Panc1 (cell line): ENCODE measurements at regions not wholly inside any gene's neighbourhood (a gene's known extent, or its start where the extent isn't known, plus 50 kb on each side); places are given as distances from the start of the nearest gene placed in this dataset.

Source experiments
- ATAC-seq: fragments of 200-7000 bp; cut with Tn5 transposase; 2 replicates; pipeline ENCODE4 v1.9.1; 2020; ENCODE audit warnings: mild to moderate bottlenecking, moderate library complexity
- BruUV-seq: library from RNA; stranded (reverse); fragments of 400-500 nt; replicated peaks from 2 replicates; lab custom pipeline; 2021; lab: Mats Ljungman, UMichigan
- CTCF ChIA-PET: fragments of 300-600 bp; sonication (Branson Sonifier 250); formaldehyde crosslinking; loops from one replicate; lab custom pipeline; 2022; ENCODE audit warnings: antibody characterized with exemption; lab: Charles Lee
- POLR2A ChIA-PET: fragments of 300-600 bp; sonication (Branson Sonifier 250); formaldehyde crosslinking; loops from one replicate; lab custom pipeline; 2022; ENCODE audit warnings: antibody characterized with exemption; lab: Charles Lee
- DNase-seq: peaks from one replicate; pipeline ENCODE4 v3.0.0-alpha.2; 2010; ENCODE audit warnings: low read depth, low spot score
- H3K27ac ChIP-seq: 2 replicates; pipeline ENCODE4 v1.5.1; 2011; ENCODE audit warnings: mild to moderate bottlenecking, low read length, inconsistent platforms
- H3K27me3 ChIP-seq: fragments of 200-500 bp; sonication (Bioruptor generic); 2 replicates; pipeline ENCODE4 v1.6.0; 2014; ENCODE audit warnings: low read length, inconsistent platforms; ENCODE audit not compliant: control insufficient read depth, insufficient read depth
- H3K36me3 ChIP-seq: fragments of 200-500 bp; sonication (Bioruptor generic); 2 replicates; pipeline ENCODE4 v1.5.1; 2014; ENCODE audit warnings: inconsistent platforms, mild to moderate bottlenecking, low read length, moderate library complexity; ENCODE audit not compliant: control insufficient read depth, insufficient read depth
- H3K4me1 ChIP-seq: 2 replicates; pipeline ENCODE4 v1.5.1; 2011; ENCODE audit warnings: inconsistent platforms, mild to moderate bottlenecking, low read length, moderate library complexity; ENCODE audit not compliant: control insufficient read depth, insufficient read depth
- H3K4me3 ChIP-seq, 2 experiments: 2 replicates each; pipeline ENCODE4 v1.5.1; 2011 to 2012; ENCODE audit warnings: low read depth in 2 of 2, low read length in 2 of 2, mild to moderate bottlenecking in 2 of 2, inconsistent platforms in 1 of 2, moderate library complexity in 1 of 2
- H3K9me3 ChIP-seq: fragments of 200-500 bp; sonication (Bioruptor generic); 2 replicates; pipeline ENCODE4 v1.5.1; 2014; ENCODE audit warnings: low read depth, mild to moderate bottlenecking, inconsistent platforms, low read length, moderate library complexity; ENCODE audit not compliant: control insufficient read depth, insufficient read depth
- CTCF ChIP-seq: fragments of 450-650 bp; IDR thresholded peaks from 2 replicates; pipeline ENCODE4 v1.5.1; 2017; ENCODE audit warnings: mild to moderate bottlenecking
- POLR2AphosphoS5 ChIP-seq: IDR thresholded peaks from 2 replicates; pipeline ENCODE4 v1.6.1; 2012; ENCODE audit warnings: mild to moderate bottlenecking, low read depth, low read length, moderate library complexity
- REST ChIP-seq, 2 experiments: IDR thresholded peaks; 2 replicates each; pipeline ENCODE4 v1.6.1; 2011 to 2012; ENCODE audit warnings: low read depth in 2 of 2, control low read depth in 1 of 2, low read length in 1 of 2, mild to moderate bottlenecking in 1 of 2, moderate library complexity in 1 of 2; ENCODE audit not compliant: insufficient read depth in 1 of 2
- SIN3A ChIP-seq: IDR thresholded peaks from 2 replicates; pipeline ENCODE4 v1.6.1; 2012; ENCODE audit warnings: low read depth, mild to moderate bottlenecking, low read length, moderate library complexity, borderline replicate concordance; ENCODE audit not compliant: insufficient read depth
- TCF7L2 ChIP-seq: IDR thresholded peaks from 2 replicates; pipeline ENCODE4 v1.6.1; 2011; ENCODE audit warnings: mild to moderate bottlenecking, low read depth, low read length, inconsistent platforms
- in situ Hi-C: cut with HindIII; loops from 2 replicates; pipeline ENCODE4 v1.10.0; 2016; ENCODE audit warnings: low sequenced_read_pairs, low pct_unique_long_range_greater_than_20kb
- intact Hi-C: fragments of 100-400 bp; cut with micrococcal nuclease; formaldehyde crosslinking; loops from one replicate; pipeline ENCODE4 v1.10.0; 2022; ENCODE audit not compliant: unreplicated experiment

- Histone ChIP-seq H3K36me3 (no peaks in the 10 kb centered on the region), H3K27ac (no peak overlapping the region), H3K27me3 (no peaks in the 10 kb centered on the region), H3K4me3 (no peak overlapping the region), H3K9me3 (no peaks in the 10 kb centered on the region), H3K4me1 (no peaks in the 10 kb centered on the region)
- TF ChIP-seq SIN3A: no peak
- TF ChIP-seq TCF7L2: no peak
- no peak for TF ChIP-seq POLR2AphosphoS5
- TF ChIP-seq CTCF: no peak
- no peak for TF ChIP-seq REST (IDR thresholded peaks at IDR 0.05; ENCODE audit: insufficient read depth in 1 of 2, low read depth in 2 of 2, low read length in 1 of 2)
- POLR2A ChIA-PET: no interaction called here
- in situ Hi-C loops: no loop called here
- intact Hi-C loops: no loop called here
- ATAC-seq (no peak), DNase-seq (no peak)
- BruUV-seq: no TSS peak
- CTCF ChIA-PET: no interaction called here
Observed at GRCh38 chr7:21054427-21055112, 267.9 kb upstream of the SP8 start.

DNA sequence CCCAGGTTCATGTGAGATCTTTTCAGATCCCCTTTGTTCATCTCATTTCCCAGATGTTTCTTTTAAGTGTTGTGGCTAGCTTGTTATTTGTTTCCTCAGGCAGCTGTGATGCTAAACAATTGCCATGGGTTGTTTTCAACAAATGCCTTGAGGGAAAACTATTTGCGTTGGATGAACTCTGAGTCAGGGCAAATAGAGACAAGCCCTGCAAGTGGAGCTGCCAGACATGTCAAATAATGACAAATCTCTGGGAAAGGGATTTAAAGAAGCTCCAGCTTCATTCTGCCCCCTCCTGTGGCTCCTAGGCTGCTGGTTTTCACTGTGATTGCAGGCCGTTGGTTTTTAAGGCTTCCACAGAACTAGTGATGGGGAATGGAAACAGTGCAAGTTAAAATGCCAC is 272.4 kb upstream of the SP8 start:
- H3K4me1 ChIP-seq: no peaks in the 10 kb centered on the region
- in situ Hi-C loops (no loop called here), intact Hi-C loops (no loop called here)
- BruUV-seq: no TSS peak
- ATAC-seq: no peak
- H3K27me3 ChIP-seq: no peaks in the 10 kb centered on the region
- DNase-seq: no peak
- ChIA-PET POLR2A (no interaction called here), CTCF (no interaction called here)
- H3K27ac ChIP-seq: no peak overlapping the region
- no peaks in the 10 kb centered on the region for H3K36me3 ChIP-seq
- H3K4me3 ChIP-seq: no peak overlapping the region
- TF ChIP-seq CTCF: no peak
- TF ChIP-seq REST (IDR thresholded peaks at IDR 0.05; ENCODE audit: insufficient read depth in 1 of 2, low read depth in 2 of 2, low read length in 1 of 2): no peak
- no peak for TF ChIP-seq SIN3A
- TF ChIP-seq TCF7L2: no peak
- TF ChIP-seq POLR2AphosphoS5: no peak
- no peaks in the 10 kb centered on the region for H3K9me3 ChIP-seq
